ENCODE measurements at regions not wholly inside any gene's neighbourhood (a gene's known extent, or its start where the extent isn't known, plus 50 kb on each side); places are given as distances from the start of the nearest gene placed in this dataset.

- TF ChIP-seq CTCF (IDR thresholded peaks at IDR 0.05; ENCODE audit: insufficient read depth, low read depth, low read length): no peak
- H3K4me3 ChIP-seq (ENCODE audit: low read depth, low read length): no peak overlapping the region
- no peak for DNase-seq (ENCODE audit: low read depth)
Observed at GRCh38 chr3:31013090-31013489, 118.6 kb upstream of the GADL1 start.

GRCh38 chr3:31013843-31014242, 119.4 kb upstream of the GADL1 start:
- H3K4me3 ChIP-seq (ENCODE audit: low read depth, low read length): no peak overlapping the region
- TF ChIP-seq CTCF (IDR thresholded peaks at IDR 0.05; ENCODE audit: insufficient read depth, low read depth, low read length): no peak
- no peak for DNase-seq (ENCODE audit: low read depth)

- no peak for TF ChIP-seq CTCF (IDR thresholded peaks at IDR 0.05; ENCODE audit: insufficient read depth, low read depth, low read length)
- no peak for DNase-seq (ENCODE audit: low read depth)
- H3K4me3 ChIP-seq (ENCODE audit: low read depth, low read length): no peak overlapping the region
Observed at GRCh38 chr3:31014317-31015040, 120.0 kb upstream of the GADL1 start.

GRCh38 chr3:31016196-31016595, 121.7 kb upstream of the GADL1 start:
- no peak for TF ChIP-seq CTCF (IDR thresholded peaks at IDR 0.05; ENCODE audit: insufficient read depth, low read depth, low read length)
- DNase-seq (ENCODE audit: low read depth): no peak
- H3K4me3 ChIP-seq (ENCODE audit: low read depth, low read length): no peak overlapping the region

- TF ChIP-seq CTCF (IDR thresholded peaks at IDR 0.05; ENCODE audit: insufficient read depth, low read depth, low read length): no peak
- no peak overlapping the region for H3K4me3 ChIP-seq (ENCODE audit: low read depth, low read length)
- no peak for DNase-seq (ENCODE audit: low read depth)
Observed at GRCh38 chr3:31022716-31023115, 128.3 kb upstream of the GADL1 start.

GRCh38 chr3:31025541-31025940, 131.1 kb upstream of the GADL1 start:
- TF ChIP-seq CTCF (IDR thresholded peaks at IDR 0.05; ENCODE audit: insufficient read depth, low read depth, low read length): no peak
- H3K4me3 ChIP-seq (ENCODE audit: low read depth, low read length): no peak overlapping the region
- DNase-seq (ENCODE audit: low read depth): no peak
